H1 (cell line): ENCODE measurements at regions not wholly inside any gene's neighbourhood (a gene's known extent, or its start where the extent isn't known, plus 50 kb on each side); places are given as distances from the start of the nearest gene placed in this dataset.

ENCODE experiments used
- CTCF ChIA-PET: fragments of 300-600 bp; sonication (Branson Sonifier 250); formaldehyde crosslinking; loops from one replicate; lab custom pipeline; 2021; ENCODE audit not compliant: partially characterized antibody; lab: Charles Lee
- POLR2A ChIA-PET: fragments of 300-600 bp; sonication (Branson Sonifier 250); formaldehyde crosslinking; loops from one replicate; lab custom pipeline; 2021; ENCODE audit warnings: inconsistent platforms; ENCODE audit not compliant: partially characterized antibody; lab: Charles Lee
- DNase-seq, 2 experiments: peaks; one replicate each; pipeline versions ENCODE4 v3.0.0 to v3.0.0-alpha.2; 2010 to 2022; ENCODE audit warnings: low spot score in 2 of 2, low read depth in 1 of 2, mixed read lengths in 1 of 2
- FAIRE-seq: peaks from 2 replicates; lab custom pipeline; 2011; peaks lifted over from hg19 to GRCh38; lab: Jason Lieb, UNC
- H2AFZ ChIP-seq: 2 replicates; pipeline ENCODE4 v1.8.1; 2012; ENCODE audit warnings: low read length, inconsistent platforms
- H2AK5ac ChIP-seq: 2 replicates; pipeline ENCODE4 v1.6.1; 2013; ENCODE audit warnings: low read depth, low read length
- H2BK120ac ChIP-seq: replicated peaks from 2 replicates; pipeline ENCODE3; 2013; ENCODE audit warnings: low read depth, low read length, inconsistent platforms
- H2BK12ac ChIP-seq: 2 replicates; pipeline ENCODE4 v1.6.1; 2013; ENCODE audit warnings: low read depth, low read length
- H2BK15ac ChIP-seq: 2 replicates; pipeline ENCODE4 v1.6.1; 2013; ENCODE audit warnings: low read length
- H2BK20ac ChIP-seq: 2 replicates; pipeline ENCODE4 v1.6.1; 2013; ENCODE audit warnings: low read length
- H2BK5ac ChIP-seq: 2 replicates; pipeline ENCODE4 v1.6.1; 2013; ENCODE audit warnings: low read depth, low read length
- H3K14ac ChIP-seq: 2 replicates; pipeline ENCODE4 v1.6.1; 2013; ENCODE audit warnings: inconsistent platforms; ENCODE audit not compliant: insufficient read length
- H3K18ac ChIP-seq: 2 replicates; pipeline ENCODE4 v1.6.1; 2013; ENCODE audit warnings: low read length; ENCODE audit errors: extremely low read depth
- H3K23ac ChIP-seq: 2 replicates; pipeline ENCODE4 v1.6.1; 2013; ENCODE audit warnings: inconsistent platforms; ENCODE audit not compliant: insufficient read length
- H3K23me2 ChIP-seq: 2 replicates; pipeline ENCODE4 v1.6.1; 2013; ENCODE audit warnings: low read depth, low read length
- H3K27ac ChIP-seq: 2 replicates; pipeline ENCODE4 v1.6.1; 2011; ENCODE audit warnings: low read depth, low read length, inconsistent platforms
- H3K27me3 ChIP-seq, 4 experiments: replicated peaks in 1 of 4; 1 replicate in 1 of 4; 2 replicates in 3 of 4; pipeline versions ENCODE4 v1.6.1 to v1.8.1; 2011 to 2013; ENCODE audit warnings: low read length in 3 of 4, mild to moderate bottlenecking in 3 of 4, inconsistent platforms in 2 of 4, mixed read lengths in 2 of 4, moderate library complexity in 1 of 4; ENCODE audit not compliant: control insufficient read depth in 3 of 4, insufficient read depth in 3 of 4; ENCODE audit errors: extremely low read depth in 1 of 4
- H3K36me3 ChIP-seq, 4 experiments: 2 replicates each; pipeline versions ENCODE4 v1.6.1 to v1.8.1; 2011 to 2013; ENCODE audit warnings: mild to moderate bottlenecking in 4 of 4, low read length in 3 of 4, moderate library complexity in 2 of 4, control low read depth in 1 of 4, inconsistent platforms in 1 of 4; ENCODE audit not compliant: insufficient read depth in 4 of 4, control insufficient read depth in 2 of 4
- H3K4ac ChIP-seq: replicated peaks from 2 replicates; pipeline ENCODE3; 2013; ENCODE audit warnings: low read length, low read depth, mixed read lengths, inconsistent platforms; ENCODE audit not compliant: insufficient read length
- H3K4me1 ChIP-seq, 4 experiments: replicated peaks in 1 of 4; 1 replicate in 1 of 4; 2 replicates in 3 of 4; pipeline versions ENCODE4 v1.6.1 to v1.8.1; 2011 to 2013; ENCODE audit warnings: low read length in 3 of 4, inconsistent platforms in 2 of 4, mixed read lengths in 1 of 4; ENCODE audit not compliant: insufficient read depth in 4 of 4, control insufficient read depth in 3 of 4
- H3K4me2 ChIP-seq, 2 experiments: 2 replicates each; pipeline versions ENCODE4 v1.6.1 to v1.8.1; 2011 to 2013; ENCODE audit warnings: low read depth in 2 of 2, low read length in 2 of 2, control low read depth in 1 of 2, inconsistent platforms in 1 of 2, mild to moderate bottlenecking in 1 of 2; ENCODE audit not compliant: insufficient read depth in 1 of 2
- H3K4me3 ChIP-seq, 4 experiments: fragments of 200-600, 300-600 bp in 1 of 4; sonication (generic), shearing (Covaris generic), sonication (Bioruptor Twin) in 1 of 4; 2 replicates each; pipeline versions ENCODE4 v1.5.1 to v1.8.1; 2011 to 2016; ENCODE audit warnings: low read length in 4 of 4, low read depth in 3 of 4, control low read depth in 2 of 4, inconsistent platforms in 2 of 4, mild to moderate bottlenecking in 2 of 4, mixed read lengths in 1 of 4, moderate library complexity in 1 of 4; ENCODE audit not compliant: insufficient read depth in 2 of 4; ENCODE audit errors: extremely low read depth in 1 of 4
- H3K56ac ChIP-seq: replicated peaks from 2 replicates; pipeline ENCODE3; 2013; ENCODE audit warnings: low read depth, mild to moderate bottlenecking, mixed read lengths, low read length, inconsistent platforms; ENCODE audit not compliant: insufficient read length
- H3K79me1 ChIP-seq: 2 replicates; pipeline ENCODE4 v1.6.1; 2013; ENCODE audit warnings: low read depth, low read length, control low read depth
- H3K79me2 ChIP-seq, 2 experiments: 2 replicates each; pipeline versions ENCODE4 v1.6.1 to v1.8.1; 2012 to 2013; ENCODE audit warnings: low read length in 2 of 2, mild to moderate bottlenecking in 2 of 2, inconsistent platforms in 1 of 2; ENCODE audit not compliant: insufficient read depth in 2 of 2, control insufficient read depth in 1 of 2
- H3K9ac ChIP-seq, 4 experiments: replicated peaks in 1 of 4; 1 replicate in 1 of 4; 2 replicates in 3 of 4; pipeline versions ENCODE4 v1.6.1 to v1.8.1; 2011 to 2013; ENCODE audit warnings: low read depth in 3 of 4, low read length in 3 of 4, control low read depth in 2 of 4, mild to moderate bottlenecking in 2 of 4, moderate library complexity in 2 of 4, inconsistent platforms in 1 of 4; ENCODE audit errors: extremely low read depth in 1 of 4
- H3K9me3 ChIP-seq, 2 experiments: 2 replicates each; pipeline versions ENCODE4 v1.6.1 to v1.8.1; 2012 to 2013; ENCODE audit warnings: mild to moderate bottlenecking in 2 of 2, moderate library complexity in 2 of 2, control low read depth in 1 of 2, inconsistent platforms in 1 of 2, low read depth in 1 of 2, low read length in 1 of 2, mixed read lengths in 1 of 2; ENCODE audit not compliant: insufficient read depth in 2 of 2
- H4K20me1 ChIP-seq, 2 experiments: replicated peaks in 1 of 2; 2 replicates each; pipeline versions ENCODE3 to v1.8.1; 2011 to 2013; ENCODE audit warnings: inconsistent platforms in 2 of 2, low read length in 2 of 2, mild to moderate bottlenecking in 1 of 2; ENCODE audit not compliant: insufficient read depth in 2 of 2, control insufficient read depth in 1 of 2
- H4K5ac ChIP-seq: 2 replicates; pipeline ENCODE4 v1.6.1; 2013; ENCODE audit warnings: low read length, low read depth, mixed read lengths, inconsistent platforms; ENCODE audit not compliant: insufficient read length
- H4K8ac ChIP-seq: 2 replicates; pipeline ENCODE4 v1.8.0; 2013; ENCODE audit warnings: mild to moderate bottlenecking, moderate library complexity, low read length, inconsistent platforms; ENCODE audit not compliant: insufficient read depth; ENCODE audit errors: extremely low read depth
- H4K91ac ChIP-seq: replicated peaks from 2 replicates; pipeline ENCODE3; 2013; ENCODE audit warnings: low read length, mixed read lengths, inconsistent platforms; ENCODE audit not compliant: insufficient read length
- POLR2AphosphoS5 ChIP-seq: IDR thresholded peaks from 2 replicates; pipeline ENCODE4 v1.6.1; 2011; ENCODE audit warnings: low read depth, low read length
- RNF2 ChIP-seq: fragments of 200-900, 300-1000 bp; sonication (generic); IDR thresholded peaks from 2 replicates; pipeline ENCODE4 v1.7.1; 2016; ENCODE audit warnings: borderline replicate concordance, low read depth, mild to moderate bottlenecking, antibody characterized with exemption, low read length; ENCODE audit not compliant: poor library complexity, severe bottlenecking; ENCODE audit errors: missing control alignments
- SP1 ChIP-seq: IDR thresholded peaks from 2 replicates; pipeline ENCODE4 v1.6.1; 2011; ENCODE audit warnings: low read depth, low read length
- WGBS, 2 experiments: shearing (Covaris generic) in 1 of 2; methylation state at CpG; one replicate each; pipeline versions ENCODE4 v1.1.6 to v1.1.7; 2013 to 2015; ENCODE audit warnings: low lambda C conversion rate in 2 of 2, mixed read lengths in 2 of 2, inconsistent platforms in 1 of 2, low coverage in 1 of 2, missing lambda C conversion rate in 1 of 2; ENCODE audit not compliant: insufficient replicate concordance in 2 of 2, insufficient coverage in 1 of 2, insufficient read length in 1 of 2; ENCODE audit errors: extremely low coverage in 1 of 2, missing lambda C conversion rate in 1 of 2; 5-methylcytosine and 5-hydroxymethylcytosine counted together

GRCh38 chr10:64760371-64760770 is 1239.2 kb downstream of the REEP3 start:
- no peak overlapping the region for H3K23ac ChIP-seq
- no peak overlapping the region for H2BK20ac ChIP-seq
- no peak for DNase-seq
- WGBS, 2 experiments = 95% methylated on average over 4 of the region's 4 CpGs; no CpG with 5 or more reads in 1 of the 2 experiments
- no peaks in the 10 kb centered on the region for H3K79me1 ChIP-seq
- H3K4me2 ChIP-seq = no peak overlapping the region
- no peak overlapping the region for H2BK5ac ChIP-seq
- TF ChIP-seq RNF2 (no peak), SP1 (no peak), POLR2AphosphoS5 (no peak)
- no peaks in the 10 kb centered on the region for H3K9me3 ChIP-seq
- no peak overlapping the region for H3K4ac ChIP-seq
- H3K56ac ChIP-seq = no peak overlapping the region
- H2BK15ac ChIP-seq = no peak overlapping the region
- no peak overlapping the region for H3K4me3 ChIP-seq
- CTCF ChIA-PET = interaction anchor here (1.0 kb wide), 1 partner anchor 894 kb away, joined by 3 read pairs; no protein-coding TSS in a partner anchor
- H4K20me1 ChIP-seq = no peaks in the 10 kb centered on the region
- H3K9ac ChIP-seq = no peak overlapping the region
- no peak overlapping the region for H3K14ac ChIP-seq
- no peaks in the 10 kb centered on the region for H3K23me2 ChIP-seq
- no peak overlapping the region for H3K18ac ChIP-seq
- no peaks in the 10 kb centered on the region for H3K27me3 ChIP-seq
- no peak overlapping the region for H2BK120ac ChIP-seq
- no peak overlapping the region for H3K27ac ChIP-seq
- no peak overlapping the region for H2BK12ac ChIP-seq
- H3K36me3 ChIP-seq = no peaks in the 10 kb centered on the region
- FAIRE-seq = no peak
- no peak overlapping the region for H2AK5ac ChIP-seq
- no peak overlapping the region for H4K5ac ChIP-seq
- no peak overlapping the region for H2AFZ ChIP-seq
- POLR2A ChIA-PET = no interaction called here
- no peak overlapping the region for H4K8ac ChIP-seq
- H3K79me2 ChIP-seq = no peaks in the 10 kb centered on the region
- no peaks in the 10 kb centered on the region for H3K4me1 ChIP-seq
- no peak overlapping the region for H4K91ac ChIP-seq
